ENCODE measurements at regions not wholly inside any gene's neighbourhood (a gene's known extent, or its start where the extent isn't known, plus 50 kb on each side); places are given as distances from the start of the nearest gene placed in this dataset.

GRCh38 chr11:44387415-44387814 lies 77.5 kb upstream of the ALX4 start:
- no peak for TF ChIP-seq CTCF (IDR thresholded peaks at IDR 0.05)
- no peak for TF ChIP-seq POLR2A (IDR thresholded peaks at IDR 0.05)
